H1 (cell line): ENCODE measurements at regions not wholly inside any gene's neighbourhood (a gene's known extent, or its start where the extent isn't known, plus 50 kb on each side); places are given as distances from the start of the nearest gene placed in this dataset.

Experiments used
- CTCF ChIA-PET: fragments of 300-600 bp; sonication (Branson Sonifier 250); formaldehyde crosslinking; loops from one replicate; lab custom pipeline; 2021; ENCODE audit not compliant: partially characterized antibody; lab: Charles Lee
- POLR2A ChIA-PET: fragments of 300-600 bp; sonication (Branson Sonifier 250); formaldehyde crosslinking; loops from one replicate; lab custom pipeline; 2021; ENCODE audit warnings: inconsistent platforms; ENCODE audit not compliant: partially characterized antibody; lab: Charles Lee
- DNase-seq, 2 experiments: peaks; one replicate each; pipeline versions ENCODE4 v3.0.0 to v3.0.0-alpha.2; 2010 to 2022; ENCODE audit warnings: low spot score in 2 of 2, low read depth in 1 of 2, mixed read lengths in 1 of 2
- FAIRE-seq: peaks from 2 replicates; lab custom pipeline; 2011; peaks lifted over from hg19 to GRCh38; lab: Jason Lieb, UNC
- H2AFZ ChIP-seq: 2 replicates; pipeline ENCODE4 v1.8.1; 2012; ENCODE audit warnings: low read length, inconsistent platforms
- H2AK5ac ChIP-seq: 2 replicates; pipeline ENCODE4 v1.6.1; 2013; ENCODE audit warnings: low read depth, low read length
- H2BK120ac ChIP-seq: replicated peaks from 2 replicates; pipeline ENCODE3; 2013; ENCODE audit warnings: low read depth, low read length, inconsistent platforms
- H2BK12ac ChIP-seq: 2 replicates; pipeline ENCODE4 v1.6.1; 2013; ENCODE audit warnings: low read depth, low read length
- H2BK15ac ChIP-seq: 2 replicates; pipeline ENCODE4 v1.6.1; 2013; ENCODE audit warnings: low read length
- H2BK20ac ChIP-seq: 2 replicates; pipeline ENCODE4 v1.6.1; 2013; ENCODE audit warnings: low read length
- H2BK5ac ChIP-seq: 2 replicates; pipeline ENCODE4 v1.6.1; 2013; ENCODE audit warnings: low read depth, low read length
- H3K14ac ChIP-seq: 2 replicates; pipeline ENCODE4 v1.6.1; 2013; ENCODE audit warnings: inconsistent platforms; ENCODE audit not compliant: insufficient read length
- H3K18ac ChIP-seq: 2 replicates; pipeline ENCODE4 v1.6.1; 2013; ENCODE audit warnings: low read length; ENCODE audit errors: extremely low read depth
- H3K23ac ChIP-seq: 2 replicates; pipeline ENCODE4 v1.6.1; 2013; ENCODE audit warnings: inconsistent platforms; ENCODE audit not compliant: insufficient read length
- H3K23me2 ChIP-seq: 2 replicates; pipeline ENCODE4 v1.6.1; 2013; ENCODE audit warnings: low read depth, low read length
- H3K27ac ChIP-seq: 2 replicates; pipeline ENCODE4 v1.6.1; 2011; ENCODE audit warnings: low read depth, low read length, inconsistent platforms
- H3K27me3 ChIP-seq, 4 experiments: replicated peaks in 1 of 4; 1 replicate in 1 of 4; 2 replicates in 3 of 4; pipeline versions ENCODE4 v1.6.1 to v1.8.1; 2011 to 2013; ENCODE audit warnings: low read length in 3 of 4, mild to moderate bottlenecking in 3 of 4, inconsistent platforms in 2 of 4, mixed read lengths in 2 of 4, moderate library complexity in 1 of 4; ENCODE audit not compliant: control insufficient read depth in 3 of 4, insufficient read depth in 3 of 4; ENCODE audit errors: extremely low read depth in 1 of 4
- H3K36me3 ChIP-seq, 4 experiments: 2 replicates each; pipeline versions ENCODE4 v1.6.1 to v1.8.1; 2011 to 2013; ENCODE audit warnings: mild to moderate bottlenecking in 4 of 4, low read length in 3 of 4, moderate library complexity in 2 of 4, control low read depth in 1 of 4, inconsistent platforms in 1 of 4; ENCODE audit not compliant: insufficient read depth in 4 of 4, control insufficient read depth in 2 of 4
- H3K4ac ChIP-seq: replicated peaks from 2 replicates; pipeline ENCODE3; 2013; ENCODE audit warnings: low read length, low read depth, mixed read lengths, inconsistent platforms; ENCODE audit not compliant: insufficient read length
- H3K4me1 ChIP-seq, 4 experiments: replicated peaks in 1 of 4; 1 replicate in 1 of 4; 2 replicates in 3 of 4; pipeline versions ENCODE4 v1.6.1 to v1.8.1; 2011 to 2013; ENCODE audit warnings: low read length in 3 of 4, inconsistent platforms in 2 of 4, mixed read lengths in 1 of 4; ENCODE audit not compliant: insufficient read depth in 4 of 4, control insufficient read depth in 3 of 4
- H3K4me2 ChIP-seq, 2 experiments: 2 replicates each; pipeline versions ENCODE4 v1.6.1 to v1.8.1; 2011 to 2013; ENCODE audit warnings: low read depth in 2 of 2, low read length in 2 of 2, control low read depth in 1 of 2, inconsistent platforms in 1 of 2, mild to moderate bottlenecking in 1 of 2; ENCODE audit not compliant: insufficient read depth in 1 of 2
- H3K4me3 ChIP-seq, 4 experiments: fragments of 200-600, 300-600 bp in 1 of 4; sonication (generic), shearing (Covaris generic), sonication (Bioruptor Twin) in 1 of 4; 2 replicates each; pipeline versions ENCODE4 v1.5.1 to v1.8.1; 2011 to 2016; ENCODE audit warnings: low read length in 4 of 4, low read depth in 3 of 4, control low read depth in 2 of 4, inconsistent platforms in 2 of 4, mild to moderate bottlenecking in 2 of 4, mixed read lengths in 1 of 4, moderate library complexity in 1 of 4; ENCODE audit not compliant: insufficient read depth in 2 of 4; ENCODE audit errors: extremely low read depth in 1 of 4
- H3K56ac ChIP-seq: replicated peaks from 2 replicates; pipeline ENCODE3; 2013; ENCODE audit warnings: low read depth, mild to moderate bottlenecking, mixed read lengths, low read length, inconsistent platforms; ENCODE audit not compliant: insufficient read length
- H3K79me1 ChIP-seq: 2 replicates; pipeline ENCODE4 v1.6.1; 2013; ENCODE audit warnings: low read depth, low read length, control low read depth
- H3K79me2 ChIP-seq, 2 experiments: 2 replicates each; pipeline versions ENCODE4 v1.6.1 to v1.8.1; 2012 to 2013; ENCODE audit warnings: low read length in 2 of 2, mild to moderate bottlenecking in 2 of 2, inconsistent platforms in 1 of 2; ENCODE audit not compliant: insufficient read depth in 2 of 2, control insufficient read depth in 1 of 2
- H3K9ac ChIP-seq, 4 experiments: replicated peaks in 1 of 4; 1 replicate in 1 of 4; 2 replicates in 3 of 4; pipeline versions ENCODE4 v1.6.1 to v1.8.1; 2011 to 2013; ENCODE audit warnings: low read depth in 3 of 4, low read length in 3 of 4, control low read depth in 2 of 4, mild to moderate bottlenecking in 2 of 4, moderate library complexity in 2 of 4, inconsistent platforms in 1 of 4; ENCODE audit errors: extremely low read depth in 1 of 4
- H3K9me3 ChIP-seq, 2 experiments: 2 replicates each; pipeline versions ENCODE4 v1.6.1 to v1.8.1; 2012 to 2013; ENCODE audit warnings: mild to moderate bottlenecking in 2 of 2, moderate library complexity in 2 of 2, control low read depth in 1 of 2, inconsistent platforms in 1 of 2, low read depth in 1 of 2, low read length in 1 of 2, mixed read lengths in 1 of 2; ENCODE audit not compliant: insufficient read depth in 2 of 2
- H4K20me1 ChIP-seq, 2 experiments: replicated peaks in 1 of 2; 2 replicates each; pipeline versions ENCODE3 to v1.8.1; 2011 to 2013; ENCODE audit warnings: inconsistent platforms in 2 of 2, low read length in 2 of 2, mild to moderate bottlenecking in 1 of 2; ENCODE audit not compliant: insufficient read depth in 2 of 2, control insufficient read depth in 1 of 2
- H4K5ac ChIP-seq: 2 replicates; pipeline ENCODE4 v1.6.1; 2013; ENCODE audit warnings: low read length, low read depth, mixed read lengths, inconsistent platforms; ENCODE audit not compliant: insufficient read length
- H4K8ac ChIP-seq: 2 replicates; pipeline ENCODE4 v1.8.0; 2013; ENCODE audit warnings: mild to moderate bottlenecking, moderate library complexity, low read length, inconsistent platforms; ENCODE audit not compliant: insufficient read depth; ENCODE audit errors: extremely low read depth
- H4K91ac ChIP-seq: replicated peaks from 2 replicates; pipeline ENCODE3; 2013; ENCODE audit warnings: low read length, mixed read lengths, inconsistent platforms; ENCODE audit not compliant: insufficient read length
- BACH1 ChIP-seq: IDR thresholded peaks from 2 replicates; pipeline ENCODE4 v1.6.1; 2012; ENCODE audit warnings: low read length, improper control_type of control experiment
- CEBPB ChIP-seq: IDR thresholded peaks from 2 replicates; pipeline ENCODE4 v1.6.1; 2012; ENCODE audit warnings: low read depth, low read length
- CREB1 ChIP-seq: IDR thresholded peaks from 2 replicates; pipeline ENCODE4 v1.6.1; 2012; ENCODE audit warnings: inconsistent platforms
- FOSL1 ChIP-seq: IDR thresholded peaks from 2 replicates; pipeline ENCODE4 v1.6.1; 2011; ENCODE audit warnings: mild to moderate bottlenecking, low read depth, low read length, moderate library complexity; ENCODE audit not compliant: insufficient read depth
- KDM5A ChIP-seq: fragments of 200-600 bp; IDR thresholded peaks from 2 replicates; pipeline ENCODE4 v1.7.1; 2012; ENCODE audit warnings: mild to moderate bottlenecking, low read length, inconsistent platforms, mixed read lengths
- MAX ChIP-seq: IDR thresholded peaks from 2 replicates; pipeline ENCODE4 v1.6.1; 2012; ENCODE audit warnings: inconsistent platforms
- PHF8 ChIP-seq: fragments of 200-600 bp; sonication (generic); conservative IDR thresholded peaks from 2 replicates; pipeline ENCODE4 v1.7.1; 2012; ENCODE audit warnings: low read depth, mild to moderate bottlenecking, inconsistent platforms, low read length, moderate library complexity
- POU5F1 ChIP-seq: IDR thresholded peaks from 2 replicates; pipeline ENCODE4 v1.6.1; 2011; ENCODE audit warnings: low read depth, mild to moderate bottlenecking, low read length, moderate library complexity
- RXRA ChIP-seq: IDR thresholded peaks from 2 replicates; pipeline ENCODE4 v1.6.1; 2011; ENCODE audit warnings: low read depth, mild to moderate bottlenecking, low read length, moderate library complexity; ENCODE audit not compliant: insufficient read depth
- SRF ChIP-seq: IDR thresholded peaks from 2 replicates; pipeline ENCODE4 v1.6.1; 2011; ENCODE audit warnings: mild to moderate bottlenecking, low read depth, low read length, moderate library complexity
- TAF7 ChIP-seq: optimal IDR thresholded peaks from 2 replicates; pipeline ENCODE3; 2011; ENCODE audit warnings: low read depth, mild to moderate bottlenecking, inconsistent platforms, low read length, moderate library complexity, borderline replicate concordance
- TBP ChIP-seq: IDR thresholded peaks from 2 replicates; pipeline ENCODE4 v1.6.1; 2011; ENCODE audit warnings: low read depth, low read length, improper control_type of control experiment
- YY1 ChIP-seq: IDR thresholded peaks from 2 replicates; pipeline ENCODE4 v1.6.1; 2011; ENCODE audit warnings: low read depth, mild to moderate bottlenecking, low read length

- no peak overlapping the region for H3K9ac ChIP-seq
- H3K4me3 ChIP-seq = no peak overlapping the region
- H2BK120ac ChIP-seq = no peak overlapping the region
- no peak overlapping the region for H3K4me2 ChIP-seq
- H3K18ac ChIP-seq = no peak overlapping the region
- no peaks in the 10 kb centered on the region for H4K20me1 ChIP-seq
- H3K79me1 ChIP-seq = no peaks in the 10 kb centered on the region
- no peak overlapping the region for H3K23ac ChIP-seq
- TF ChIP-seq POU5F1 = no peak
- no peak for TF ChIP-seq CEBPB
- TF ChIP-seq RXRA = no peak
- TF ChIP-seq TAF7 = no peak
- TF ChIP-seq PHF8 = no peak
- TF ChIP-seq YY1 = no peak
- no peak for TF ChIP-seq CREB1
- no peak for TF ChIP-seq KDM5A
- no peak for TF ChIP-seq TBP
- TF ChIP-seq MAX = no peak
- no peak for TF ChIP-seq FOSL1
- TF ChIP-seq SRF = no peak
- TF ChIP-seq BACH1 = no peak
- no peaks in the 10 kb centered on the region for H3K79me2 ChIP-seq
- no peak overlapping the region for H2AK5ac ChIP-seq
- no peak overlapping the region for H2BK15ac ChIP-seq
- H4K5ac ChIP-seq = no peak overlapping the region
- no peaks in the 10 kb centered on the region for H3K23me2 ChIP-seq
- H3K9me3 ChIP-seq = no peaks in the 10 kb centered on the region; a peak in 1 of 4 replicates
- H3K14ac ChIP-seq = no peak overlapping the region
- FAIRE-seq = no peak
- no peak for DNase-seq
- H3K27ac ChIP-seq = no peak overlapping the region
- no peak overlapping the region for H2BK5ac ChIP-seq
- H2BK12ac ChIP-seq = no peak overlapping the region
- no peaks in the 10 kb centered on the region for H3K4me1 ChIP-seq
- ChIA-PET CTCF (no interaction called here), POLR2A (interaction anchor here (0.6 kb wide), 1 partner anchor 21 kb away, joined by 3 read pairs; no protein-coding TSS in a partner anchor)
- H2BK20ac ChIP-seq = no peak overlapping the region
- H3K36me3 ChIP-seq = no peaks in the 10 kb centered on the region
- H3K27me3 ChIP-seq = no peaks in the 10 kb centered on the region
- no peak overlapping the region for H3K56ac ChIP-seq
- no peak overlapping the region for H2AFZ ChIP-seq
- H4K91ac ChIP-seq = no peak overlapping the region
- no peak overlapping the region for H4K8ac ChIP-seq
- H3K4ac ChIP-seq = no peak overlapping the region
Measured at GRCh38 chr4:19686456-19686855, 565.2 kb upstream of the SLIT2 start.
